IPS DF 6.9 (cell line): ENCODE measurements at regions not wholly inside any gene's neighbourhood (a gene's known extent, or its start where the extent isn't known, plus 50 kb on each side); places are given as distances from the start of the nearest gene placed in this dataset.

Experiments
- DNase-seq: peaks from one replicate; pipeline ENCODE4 v3.0.0-alpha.2; 2013; ENCODE audit warnings: low read depth, low spot score
- H3K27ac ChIP-seq: one replicate; pipeline ENCODE4 v1.5.1; 2013; ENCODE audit warnings: low read length, control low read depth
- H3K27me3 ChIP-seq: 2 replicates; pipeline ENCODE4 v1.6.1; 2013; ENCODE audit warnings: mild to moderate bottlenecking, low read length; ENCODE audit not compliant: control insufficient read depth, insufficient read depth
- H3K36me3 ChIP-seq: 2 replicates; pipeline ENCODE4 v1.6.1; 2013; ENCODE audit warnings: low read length; ENCODE audit not compliant: control insufficient read depth, insufficient read depth
- H3K4me1 ChIP-seq: 2 replicates; pipeline ENCODE4 v1.6.1; 2013; ENCODE audit warnings: low read length; ENCODE audit not compliant: control insufficient read depth, insufficient read depth
- H3K4me3 ChIP-seq: 2 replicates; pipeline ENCODE4 v1.5.1; 2013; ENCODE audit warnings: mild to moderate bottlenecking, low read length
- H3K9me3 ChIP-seq: 2 replicates; pipeline ENCODE4 v1.6.1; 2013; ENCODE audit warnings: low read length, inconsistent platforms; ENCODE audit not compliant: control insufficient read depth, insufficient read depth
- WGBS: extraction: QIAGEN DNeasy Blood & Tissue Kit; methylation state at CpG from one replicate; pipeline ENCODE4 v1.1.7; 2013; ENCODE audit warnings: mixed read lengths, missing lambda C conversion rate; ENCODE audit not compliant: insufficient read length, insufficient coverage; 5-methylcytosine and 5-hydroxymethylcytosine counted together

GRCh38 chr7:21368317-21368716 lies 59.6 kb upstream of the SP4 start:
- no peak overlapping the region for H3K4me3 ChIP-seq
- H3K27me3 ChIP-seq: no peaks in the 10 kb centered on the region
- H3K27ac ChIP-seq: no peak overlapping the region
- H3K36me3 ChIP-seq: no peaks in the 10 kb centered on the region
- no peaks in the 10 kb centered on the region for H3K9me3 ChIP-seq
- no CpG with 5 or more reads among the region's 1 CpG for WGBS
- H3K4me1 ChIP-seq: no peaks in the 10 kb centered on the region
- DNase-seq: no peak

GRCh38 chr7:21370283-21370982 lies 57.5 kb upstream of the SP4 start:
- Histone ChIP-seq H3K36me3 (no peaks in the 10 kb centered on the region), H3K9me3 (no peaks in the 10 kb centered on the region), H3K4me1 (no peaks in the 10 kb centered on the region), H3K27me3 (no peaks in the 10 kb centered on the region), H3K4me3 (no peak overlapping the region), H3K27ac (no peak overlapping the region)
- no peak for DNase-seq
- WGBS: no CpG with 5 or more reads among the region's 9 CpGs

- no peaks in the 10 kb centered on the region; the same call in 1 of the 2 replicates for H3K9me3 ChIP-seq
- no peak for DNase-seq
- H3K36me3 ChIP-seq: no peaks in the 10 kb centered on the region
- no peaks in the 10 kb centered on the region for H3K27me3 ChIP-seq
- WGBS: no CpG with 5 or more reads among the region's 2 CpGs
- no peaks in the 10 kb centered on the region for H3K4me1 ChIP-seq
- H3K4me3 ChIP-seq: no peak overlapping the region
- H3K27ac ChIP-seq: no peak overlapping the region
Observed at GRCh38 chr7:21371360-21371759, 56.5 kb upstream of the SP4 start.

GRCh38 chr7:21373031-21373430 lies 54.9 kb upstream of the SP4 start:
- Histone ChIP-seq H3K27me3 (no peaks in the 10 kb centered on the region), H3K4me1 (no peaks in the 10 kb centered on the region), H3K9me3 (no peaks in the 10 kb centered on the region; the same call in 1 of the 2 replicates), H3K27ac (no peak overlapping the region), H3K36me3 (no peaks in the 10 kb centered on the region), H3K4me3 (no peak overlapping the region)
- no CpG with 5 or more reads among the region's 7 CpGs for WGBS
- no peak for DNase-seq

GRCh38 chr7:21374134-21374533 lies 53.7 kb upstream of the SP4 start:
- Histone ChIP-seq H3K4me3 (no peak overlapping the region), H3K9me3 (no peaks in the 10 kb centered on the region; the same call in 1 of the 2 replicates), H3K36me3 (no peaks in the 10 kb centered on the region), H3K27me3 (no peaks in the 10 kb centered on the region), H3K4me1 (no peaks in the 10 kb centered on the region), H3K27ac (no peak overlapping the region)
- WGBS: no CpG with 5 or more reads among the region's 2 CpGs
- no peak for DNase-seq

- Histone ChIP-seq H3K9me3 (no peaks in the 10 kb centered on the region; the same call in 1 of the 2 replicates), H3K36me3 (no peaks in the 10 kb centered on the region), H3K27ac (no peak overlapping the region), H3K4me3 (no peak overlapping the region), H3K4me1 (no peaks in the 10 kb centered on the region), H3K27me3 (no peaks in the 10 kb centered on the region)
- WGBS: no CpG with 5 or more reads among the region's 2 CpGs
- no peak for DNase-seq
Observed at GRCh38 chr7:21377545-21377944, 50.3 kb upstream of the SP4 start.
